ENCODE measurements at regions not wholly inside any gene's neighbourhood (a gene's known extent, or its start where the extent isn't known, plus 50 kb on each side); places are given as distances from the start of the nearest gene placed in this dataset.

GRCh38 chr1:188700116-188700515, 1777.5 kb downstream of the BRINP3 start (continued):
- no peak for TF ChIP-seq BCL3 (IDR thresholded peaks at IDR 0.05)
- no peak for TF ChIP-seq PHF8 (IDR thresholded peaks at IDR 0.05; ENCODE audit: borderline replicate concordance, low read depth)
- TF ChIP-seq ATOH8 (CRISPR knock-in tag; IDR thresholded peaks at IDR 0.05; ENCODE audit: low read depth), result no peak

- Histone ChIP-seq H3K27ac (peak overlapping the region; percentile 4 to 58; a peak in 4 of 6 replicates), H3K4me3 (no peak overlapping the region), H3K4me1 (peaks cover 16% of the 10 kb centered on the region), H3K4me2 (peak overlapping the region; percentile 52), H3K9me3 (no peaks in the 10 kb centered on the region)
- DNase-seq (ENCODE audit: low read depth in 1 of 2, low spot score in 1 of 2), result peak; percentile 52 to 89
- ChIA-PET POLR2A (no interaction called here), CTCF (interaction anchor here (0.7 kb wide), 1 partner anchor 35 kb away, joined by 3 read pairs; no protein-coding TSS in a partner anchor)
- TF ChIP-seq ZFP36 (IDR thresholded peaks at IDR 0.05; ENCODE audit: borderline replicate concordance, partially characterized antibody) (no peak), MAFK (IDR thresholded peaks at IDR 0.05; ENCODE audit: partially characterized antibody) (peak; percentile 90), GATA3 (IDR thresholded peaks at IDR 0.05; ENCODE audit: borderline replicate concordance) (peak; percentile 96), CEBPB (IDR thresholded peaks at IDR 0.05) (peak; percentile 23 to 64; a peak in 2 of 4 replicates), FOSB (CRISPR knock-in tag; IDR thresholded peaks at IDR 0.05) (no peak), EHMT2 (IDR thresholded peaks at IDR 0.05; ENCODE audit: low read depth) (no peak), JUN (IDR thresholded peaks at IDR 0.05) (peak in 1 of 2 experiments; percentile 45; a peak in 1 of 5 replicates), KDM5A (IDR thresholded peaks at IDR 0.05) (no peak), RARB (CRISPR knock-in tag; IDR thresholded peaks at IDR 0.05) (no peak), KDM1A (IDR thresholded peaks at IDR 0.05; ENCODE audit: low read depth) (no peak), EP300 (IDR thresholded peaks at IDR 0.05) (peak; percentile 41 to 75; a peak in 3 of 5 replicates), MAX (IDR thresholded peaks at IDR 0.05) (peak; percentile 54; the same call in 1 of the 2 replicates), CHD2 (IDR thresholded peaks at IDR 0.05; ENCODE audit: low read length, partially characterized antibody) (no peak), CTCF (IDR thresholded peaks at IDR 0.05) (peak; percentile 16; the same call in 1 of the 3 replicates), JUNB (IDR thresholded peaks at IDR 0.05) (peak; percentile 92), RAD21 (conservative IDR thresholded peaks at IDR 0.05 in 1 of 2, IDR thresholded peaks at IDR 0.05 in 1 of 2) (peak; percentile 29 to 30; a peak in 3 of 5 replicates), NFE2L2 (conservative IDR thresholded peaks at IDR 0.05; ENCODE audit: low read length) (peak; percentile 78), FOSL2 (IDR thresholded peaks at IDR 0.05) (peak; percentile 90), FOSL2 (CRISPR knock-in tag; IDR thresholded peaks at IDR 0.05) (peak; percentile 94), SMC3 (IDR thresholded peaks at IDR 0.05) (peak; percentile 30; the same call in 2 of the 3 replicates), BCL3 (IDR thresholded peaks at IDR 0.05) (no peak)
- ATAC-seq, result peak; percentile 100
- 5% methylated on average over 4 of the region's 4 CpGs for whole genome bisulfite sequencing (ENCODE audit: missing lambda C conversion rate)
- FAIRE-seq, result peak; percentile 81
Measured at GRCh38 chr1:188706742-188707141, 1770.9 kb downstream of the BRINP3 start.

Data from A549 (cell line).